KMS-11 (cell line): ENCODE measurements at regions not wholly inside any gene's neighbourhood (a gene's known extent, or its start where the extent isn't known, plus 50 kb on each side); places are given as distances from the start of the nearest gene placed in this dataset.

ENCODE experiments used
- H2AFZ ChIP-seq: fragments of 200-600 bp; sonication (generic); 2 replicates; pipeline ENCODE4 v1.6.1; 2016; ENCODE audit warnings: antibody characterized with exemption, mixed run types, low read depth
- H3K27ac ChIP-seq: fragments of 200-600 bp; sonication (generic); 2 replicates; pipeline ENCODE4 v1.6.1; 2016; ENCODE audit warnings: mild to moderate bottlenecking, mixed run types
- H3K27me3 ChIP-seq: fragments of 200-600 bp; sonication (generic); 2 replicates; pipeline ENCODE4 v1.6.1; 2017; ENCODE audit warnings: mild to moderate bottlenecking, low read depth, mixed run types, moderate library complexity; ENCODE audit not compliant: insufficient read depth
- H3K36me3 ChIP-seq: fragments of 200-600 bp; sonication (generic); 2 replicates; pipeline ENCODE4 v1.6.1; 2017; ENCODE audit warnings: mild to moderate bottlenecking, mixed run types; ENCODE audit not compliant: insufficient read depth
- H3K4me1 ChIP-seq: fragments of 200-600 bp; sonication (generic); 2 replicates; pipeline ENCODE4 v1.6.1; 2016; ENCODE audit warnings: mild to moderate bottlenecking, low read depth, mixed run types; ENCODE audit not compliant: poor library complexity, severe bottlenecking
- H3K4me2 ChIP-seq: fragments of 200-600 bp; sonication (generic); 2 replicates; pipeline ENCODE4 v1.7.0; 2016; ENCODE audit warnings: mild to moderate bottlenecking, mixed run types
- H3K4me3 ChIP-seq: fragments of 200-600 bp; sonication (generic); IDR thresholded peaks from 2 replicates; pipeline ENCODE4 v1.6.1; 2017; ENCODE audit warnings: low read depth, low read length, mixed read lengths; ENCODE audit not compliant: insufficient read depth
- H3K79me2 ChIP-seq: fragments of 200-600 bp; sonication (generic); 2 replicates; pipeline ENCODE4 v1.6.1; 2016; ENCODE audit warnings: low read depth, mixed run types; ENCODE audit not compliant: insufficient read depth
- H3K9ac ChIP-seq: fragments of 200-600 bp; sonication (generic); 2 replicates; pipeline ENCODE4 v1.6.1; 2016; ENCODE audit warnings: mild to moderate bottlenecking, mixed run types
- H4K20me1 ChIP-seq: fragments of 200-600 bp; sonication (generic); 2 replicates; pipeline ENCODE4 v1.6.1; 2016; ENCODE audit warnings: mild to moderate bottlenecking, mixed run types; ENCODE audit not compliant: insufficient read depth
- TF ChIP-seq, protein P1 (sequence below): fragments of 200-600 bp; sonication (generic); conservative IDR thresholded peaks from 2 replicates; pipeline ENCODE4 v1.6.1; 2017; ENCODE audit warnings: low read depth, mild to moderate bottlenecking, antibody characterized with exemption, low read length, moderate library complexity, mixed read lengths

DNA sequence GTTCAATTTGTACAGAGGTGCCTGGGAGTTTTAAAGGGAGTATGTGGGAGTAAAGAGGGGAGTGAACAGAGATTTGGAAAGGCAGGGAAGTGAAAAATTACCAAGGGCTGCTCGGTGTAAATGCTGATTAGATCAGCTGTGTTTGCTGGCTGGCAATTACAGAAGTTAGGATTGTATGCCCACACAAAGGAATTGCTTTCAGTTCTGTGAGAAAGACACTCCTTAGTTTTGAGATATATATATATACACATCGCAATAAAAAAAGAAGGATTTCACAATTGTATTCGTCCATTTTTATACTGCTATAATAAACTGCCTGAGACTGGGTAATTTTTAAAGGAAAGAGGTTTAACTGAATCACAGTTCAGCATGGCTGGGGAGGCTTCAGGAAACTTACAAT lies 196.3 kb downstream of the SLITRK5 start:
- Histone ChIP-seq H3K79me2 (no peaks in the 10 kb centered on the region), H3K4me2 (no peak overlapping the region), H3K36me3 (no peaks in the 10 kb centered on the region), H3K27me3 (no peaks in the 10 kb centered on the region), H3K27ac (no peak overlapping the region), H3K4me3 (no peak overlapping the region), H2AFZ (no peak overlapping the region), H3K9ac (no peak overlapping the region), H4K20me1 (no peaks in the 10 kb centered on the region), H3K4me1 (no peaks in the 10 kb centered on the region)
- TF ChIP-seq, protein P1, sequence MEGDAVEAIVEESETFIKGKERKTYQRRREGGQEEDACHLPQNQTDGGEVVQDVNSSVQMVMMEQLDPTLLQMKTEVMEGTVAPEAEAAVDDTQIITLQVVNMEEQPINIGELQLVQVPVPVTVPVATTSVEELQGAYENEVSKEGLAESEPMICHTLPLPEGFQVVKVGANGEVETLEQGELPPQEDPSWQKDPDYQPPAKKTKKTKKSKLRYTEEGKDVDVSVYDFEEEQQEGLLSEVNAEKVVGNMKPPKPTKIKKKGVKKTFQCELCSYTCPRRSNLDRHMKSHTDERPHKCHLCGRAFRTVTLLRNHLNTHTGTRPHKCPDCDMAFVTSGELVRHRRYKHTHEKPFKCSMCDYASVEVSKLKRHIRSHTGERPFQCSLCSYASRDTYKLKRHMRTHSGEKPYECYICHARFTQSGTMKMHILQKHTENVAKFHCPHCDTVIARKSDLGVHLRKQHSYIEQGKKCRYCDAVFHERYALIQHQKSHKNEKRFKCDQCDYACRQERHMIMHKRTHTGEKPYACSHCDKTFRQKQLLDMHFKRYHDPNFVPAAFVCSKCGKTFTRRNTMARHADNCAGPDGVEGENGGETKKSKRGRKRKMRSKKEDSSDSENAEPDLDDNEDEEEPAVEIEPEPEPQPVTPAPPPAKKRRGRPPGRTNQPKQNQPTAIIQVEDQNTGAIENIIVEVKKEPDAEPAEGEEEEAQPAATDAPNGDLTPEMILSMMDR: no peak

DNA sequence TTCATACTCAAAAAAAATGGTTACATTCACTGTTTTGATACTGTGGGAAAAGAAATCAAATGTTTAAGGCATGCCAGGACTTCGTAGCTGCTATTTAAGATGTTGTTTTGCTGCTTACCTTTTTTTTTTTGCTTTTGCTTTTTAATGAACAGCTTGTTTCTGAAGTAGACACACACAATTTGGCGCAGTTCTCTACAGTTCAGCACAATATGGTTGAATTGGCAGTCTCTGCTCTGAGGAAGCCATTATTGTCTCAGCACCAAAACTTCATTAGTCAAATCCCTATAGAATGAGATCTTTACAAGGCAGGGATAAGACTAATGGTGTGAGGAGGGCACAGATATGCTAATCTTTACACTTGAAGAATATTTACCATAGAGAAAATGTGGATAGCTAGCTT lies 197.6 kb downstream of the SLITRK5 start:
- Histone ChIP-seq H3K27ac (no peak overlapping the region), H3K36me3 (no peaks in the 10 kb centered on the region), H4K20me1 (no peaks in the 10 kb centered on the region), H3K79me2 (no peaks in the 10 kb centered on the region), H3K4me1 (no peaks in the 10 kb centered on the region), H3K9ac (no peak overlapping the region), H3K4me2 (no peak overlapping the region), H3K4me3 (no peak overlapping the region), H2AFZ (no peak overlapping the region), H3K27me3 (no peaks in the 10 kb centered on the region)
- TF ChIP-seq, protein P1: no peak

DNA sequence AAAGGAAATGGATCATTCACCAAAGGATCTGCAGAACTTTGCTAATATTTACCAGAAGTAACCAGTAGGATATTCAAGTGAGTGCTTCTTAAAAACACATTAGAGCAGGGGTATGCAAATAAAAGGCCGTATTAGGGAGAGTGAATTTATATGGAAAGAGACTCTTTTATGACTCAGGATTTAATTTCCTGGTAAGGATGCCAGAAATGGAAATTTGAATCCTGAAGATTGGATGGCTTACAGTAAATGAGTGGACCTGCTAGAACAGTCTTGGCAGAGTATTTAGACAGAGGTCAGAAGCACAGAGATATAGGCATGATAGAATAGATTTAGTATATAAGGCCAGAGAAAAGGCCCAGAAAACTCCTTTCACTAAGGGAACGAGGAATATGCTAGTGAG lies 201.6 kb downstream of the SLITRK5 start:
- Histone ChIP-seq H4K20me1 (no peaks in the 10 kb centered on the region), H3K27me3 (no peaks in the 10 kb centered on the region)
- TF ChIP-seq, protein P1: no peak

DNA sequence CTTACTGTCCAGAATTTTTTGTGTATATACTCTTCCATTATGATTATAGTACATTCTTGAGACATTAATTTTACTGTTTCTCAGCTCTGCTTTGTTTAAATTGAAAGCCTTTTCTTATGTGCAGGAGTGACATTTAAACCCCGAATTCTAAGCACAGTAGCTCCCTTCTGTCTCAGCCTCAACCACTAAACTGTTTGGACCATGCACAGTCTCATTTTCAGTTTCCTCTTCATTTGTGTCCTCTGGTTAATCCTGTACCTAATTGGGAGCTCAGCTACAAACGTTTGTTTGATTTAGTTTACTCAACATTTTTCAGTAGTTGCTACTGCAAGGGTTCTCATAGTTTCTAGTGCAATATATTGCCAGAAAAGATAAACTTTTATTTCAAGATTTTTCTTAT lies 206.3 kb downstream of the SLITRK5 start:
- no peaks in the 10 kb centered on the region for H3K79me2 ChIP-seq
- H4K20me1 ChIP-seq: no peaks in the 10 kb centered on the region
- TF ChIP-seq, protein P1: no peak
- H3K4me3 ChIP-seq: no peak overlapping the region
- H3K9ac ChIP-seq: no peak overlapping the region
- H2AFZ ChIP-seq: no peak overlapping the region
- no peaks in the 10 kb centered on the region for H3K36me3 ChIP-seq
- peaks cover 5% of the 10 kb centered on the region for H3K4me1 ChIP-seq
- H3K4me2 ChIP-seq: no peak overlapping the region
- no peaks in the 10 kb centered on the region for H3K27me3 ChIP-seq
- no peak overlapping the region for H3K27ac ChIP-seq

More for the DNA sequence above, 201.6 kb downstream of the SLITRK5 start:
- peaks cover 3% of the 10 kb centered on the region for H3K4me1 ChIP-seq
- H3K4me3 ChIP-seq: no peak overlapping the region
- H3K79me2 ChIP-seq: no peaks in the 10 kb centered on the region
- H3K9ac ChIP-seq: no peak overlapping the region
- H3K4me2 ChIP-seq: no peak overlapping the region
- no peaks in the 10 kb centered on the region for H3K36me3 ChIP-seq
- no peak overlapping the region for H3K27ac ChIP-seq
- H2AFZ ChIP-seq: no peak overlapping the region
